ENCODE measurements at regions not wholly inside any gene's neighbourhood (a gene's known extent, or its start where the extent isn't known, plus 50 kb on each side); places are given as distances from the start of the nearest gene placed in this dataset.

GRCh38 chr2:52611759-52612158 lies 1155.8 kb upstream of the CHAC2 start:
- TF ChIP-seq CTCF (conservative IDR thresholded peaks at IDR 0.05; ENCODE audit: low read depth, low read length) (no peak), EZH2 (IDR thresholded peaks at IDR 0.05; ENCODE audit: borderline replicate concordance, low read depth, low read length, poor library complexity, severe bottlenecking) (no peak)
